Fibroblast of skin of right quadriceps (primary cell): ENCODE measurements at regions not wholly inside any gene's neighbourhood (a gene's known extent, or its start where the extent isn't known, plus 50 kb on each side); places are given as distances from the start of the nearest gene placed in this dataset.

Source experiments
- DNase-seq: peaks from one replicate; pipeline ENCODE4 v3.0.0-alpha.2; 2013

GRCh38 chr10:63710703-63711102 lies 189.5 kb downstream of the REEP3 start:
- no peak for DNase-seq

- no peak for DNase-seq
Measured at GRCh38 chr10:63711361-63711760, 190.2 kb downstream of the REEP3 start.

GRCh38 chr10:63711867-63712716 lies 190.9 kb downstream of the REEP3 start:
- DNase-seq, result peak; percentile 93

- no peak for DNase-seq
Measured at GRCh38 chr10:63712717-63713115, 191.5 kb downstream of the REEP3 start.

- DNase-seq, result peak; percentile 86
Measured at GRCh38 chr10:63713191-63714144, 192.3 kb downstream of the REEP3 start.

- no peak for DNase-seq
Measured at GRCh38 chr10:63716016-63716580, 194.9 kb downstream of the REEP3 start.

GRCh38 chr10:63717027-63717715 lies 196.0 kb downstream of the REEP3 start:
- DNase-seq, result peak; percentile 57

- DNase-seq, result no peak
Measured at GRCh38 chr10:63718006-63718405, 196.8 kb downstream of the REEP3 start.

- DNase-seq, result no peak
Measured at GRCh38 chr10:63718421-63718820, 197.2 kb downstream of the REEP3 start.

GRCh38 chr10:63719226-63719856 lies 198.1 kb downstream of the REEP3 start:
- DNase-seq, result no peak

- peak; percentile 47 for DNase-seq
Measured at GRCh38 chr10:63720072-63720537, 198.9 kb downstream of the REEP3 start.

- DNase-seq, result no peak
Measured at GRCh38 chr10:63720676-63721075, 199.5 kb downstream of the REEP3 start.

GRCh38 chr10:63722537-63722936 lies 201.3 kb downstream of the REEP3 start:
- peak; percentile 36 for DNase-seq

GRCh38 chr10:63723320-63723719 lies 202.1 kb downstream of the REEP3 start:
- no peak for DNase-seq

GRCh38 chr10:63723741-63724140 lies 202.5 kb downstream of the REEP3 start:
- DNase-seq, result no peak

GRCh38 chr10:63724922-63725321 lies 203.7 kb downstream of the REEP3 start:
- DNase-seq, result no peak

GRCh38 chr10:63726867-63727266 lies 205.7 kb downstream of the REEP3 start:
- DNase-seq, result no peak

- DNase-seq, result no peak
Measured at GRCh38 chr10:63727636-63728035, 206.4 kb downstream of the REEP3 start.

GRCh38 chr10:63735305-63735704 lies 214.1 kb downstream of the REEP3 start:
- no peak for DNase-seq

- peak; percentile 56 for DNase-seq
Measured at GRCh38 chr10:63738410-63738809, 217.2 kb downstream of the REEP3 start.

GRCh38 chr10:63744060-63744941 lies 223.1 kb downstream of the REEP3 start:
- DNase-seq, result peak; percentile 91
